Esophagus squamous epithelium (tissue), 5 donors: ENCODE measurements at regions not wholly inside any gene's neighbourhood (a gene's known extent, or its start where the extent isn't known, plus 50 kb on each side); places are given as distances from the start of the nearest gene placed in this dataset.

Source experiments
- DNase-seq: peaks from one replicate; lab custom pipeline; 2025; lab: John Stamatoyannopoulos, UW
- H3K27ac ChIP-seq, 4 donors: fragments of 200-600 bp; sonication (generic); one replicate each; pipeline ENCODE4 v1.5.1; 2016 to 2019; ENCODE audit warnings: mild to moderate bottlenecking in 1 of 4
- H3K27me3 ChIP-seq, 4 donors: fragments of 200-600 bp; sonication (generic); 1 replicate in 3 of 4; 2 replicates in 1 of 4; pipeline versions ENCODE4 v1.5.1 to v1.6.0; 2017 to 2021; ENCODE audit warnings: antibody characterized with exemption in 1 of 4
- H3K36me3 ChIP-seq, 3 donors: fragments of 200-600 bp; sonication (generic); one replicate each; pipeline ENCODE4 v1.5.1; 2016 to 2019
- H3K4me1 ChIP-seq, 3 donors: fragments of 200-600 bp; sonication (generic); one replicate each; pipeline ENCODE4 v1.5.1; 2017 to 2019
- H3K4me3 ChIP-seq, 4 donors: fragments of 200-600 bp; sonication (generic); 1 replicate in 3 of 4; 2 replicates in 1 of 4; pipeline ENCODE4 v1.5.1; 2016 to 2019; ENCODE audit warnings: mild to moderate bottlenecking in 2 of 4, moderate library complexity in 1 of 4
- H3K9me3 ChIP-seq, 3 donors: fragments of 200-600 bp; sonication (generic); one replicate each; pipeline ENCODE4 v1.5.1; 2016 to 2019
- POLR2A ChIP-seq, 4 donors: fragments of 450-650 bp; IDR thresholded peaks; one replicate each; pipeline ENCODE4 v1.6.1; 2017; ENCODE audit warnings: antibody characterized with exemption in 4 of 4, mild to moderate bottlenecking in 4 of 4, moderate library complexity in 3 of 4
- WGBS, 2 donors: methylation state at CpG; one replicate each; pipeline ENCODE4 v1.1.5; 2018; 5-methylcytosine and 5-hydroxymethylcytosine counted together
- intact Hi-C: fragments of 100-400 bp; cut with DNase I; formaldehyde crosslinking; loops from one replicate; pipeline ENCODE4 v1.15.0; 2022
- TF ChIP-seq, protein P1 (sequence below), 6 experiments: fragments of 450-650 bp in 4 of 6; fragments of 200-600 bp in 2 of 6; sonication (generic) in 2 of 6; IDR thresholded peaks; one replicate each; pipeline ENCODE4 v1.5.1; 2016 to 2019; ENCODE audit warnings: antibody characterized with exemption in 6 of 6, mild to moderate bottlenecking in 4 of 6, moderate library complexity in 4 of 6
- donor health status: DM: yes; HTN: yes; CAD: no.

DNA sequence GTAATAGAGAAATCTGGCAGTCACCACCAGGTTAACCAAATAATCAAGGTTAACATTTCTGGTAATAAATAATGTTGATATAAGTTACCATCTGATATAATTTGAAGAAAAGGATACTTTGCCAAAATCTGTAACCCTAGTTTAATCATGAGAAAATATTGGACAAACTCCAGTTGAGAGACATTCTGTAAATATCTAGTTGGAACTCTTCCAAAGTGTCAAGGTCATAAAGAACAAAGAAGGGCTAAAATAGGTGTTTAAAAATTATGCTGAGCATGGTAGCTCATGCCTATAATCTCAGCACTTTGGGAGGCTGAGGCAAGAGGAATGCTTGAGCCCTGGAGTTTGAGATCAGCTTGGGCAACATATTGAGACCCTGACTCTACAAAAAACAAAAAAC, 253.3 kb downstream of the MRPS30 start:
- Histone ChIP-seq H3K4me3 (no peak overlapping the region), H3K9me3 (no peaks in the 10 kb centered on the region), H3K27ac (no peak overlapping the region), H3K4me1 (no peaks in the 10 kb centered on the region), H3K36me3 (no peaks in the 10 kb centered on the region), H3K27me3 (no peaks in the 10 kb centered on the region)
- TF ChIP-seq POLR2A (IDR thresholded peaks at IDR 0.05), result no peak
- TF ChIP-seq, protein P1, sequence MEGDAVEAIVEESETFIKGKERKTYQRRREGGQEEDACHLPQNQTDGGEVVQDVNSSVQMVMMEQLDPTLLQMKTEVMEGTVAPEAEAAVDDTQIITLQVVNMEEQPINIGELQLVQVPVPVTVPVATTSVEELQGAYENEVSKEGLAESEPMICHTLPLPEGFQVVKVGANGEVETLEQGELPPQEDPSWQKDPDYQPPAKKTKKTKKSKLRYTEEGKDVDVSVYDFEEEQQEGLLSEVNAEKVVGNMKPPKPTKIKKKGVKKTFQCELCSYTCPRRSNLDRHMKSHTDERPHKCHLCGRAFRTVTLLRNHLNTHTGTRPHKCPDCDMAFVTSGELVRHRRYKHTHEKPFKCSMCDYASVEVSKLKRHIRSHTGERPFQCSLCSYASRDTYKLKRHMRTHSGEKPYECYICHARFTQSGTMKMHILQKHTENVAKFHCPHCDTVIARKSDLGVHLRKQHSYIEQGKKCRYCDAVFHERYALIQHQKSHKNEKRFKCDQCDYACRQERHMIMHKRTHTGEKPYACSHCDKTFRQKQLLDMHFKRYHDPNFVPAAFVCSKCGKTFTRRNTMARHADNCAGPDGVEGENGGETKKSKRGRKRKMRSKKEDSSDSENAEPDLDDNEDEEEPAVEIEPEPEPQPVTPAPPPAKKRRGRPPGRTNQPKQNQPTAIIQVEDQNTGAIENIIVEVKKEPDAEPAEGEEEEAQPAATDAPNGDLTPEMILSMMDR (IDR thresholded peaks at IDR 0.05), result no peak
- DNase-seq, result no peak
- intact Hi-C loops, result no loop called here

GRCh38 chr5:45081082-45081481, 272.3 kb downstream of the MRPS30 start:
- no peaks in the 10 kb centered on the region for H3K9me3 ChIP-seq
- no peaks in the 10 kb centered on the region for H3K36me3 ChIP-seq
- 78 to 83% methylated on average over 2 of the region's 2 CpGs for WGBS, 2 donors
- TF ChIP-seq, protein P1 (IDR thresholded peaks at IDR 0.05), result no peak
- TF ChIP-seq POLR2A (IDR thresholded peaks at IDR 0.05), result no peak
- intact Hi-C loops, result no loop called here
- H3K27me3 ChIP-seq, result no peaks in the 10 kb centered on the region
- DNase-seq, result no peak
- H3K4me1 ChIP-seq, result no peaks in the 10 kb centered on the region
- H3K27ac ChIP-seq, result no peak overlapping the region
- H3K4me3 ChIP-seq, result no peak overlapping the region

DNA sequence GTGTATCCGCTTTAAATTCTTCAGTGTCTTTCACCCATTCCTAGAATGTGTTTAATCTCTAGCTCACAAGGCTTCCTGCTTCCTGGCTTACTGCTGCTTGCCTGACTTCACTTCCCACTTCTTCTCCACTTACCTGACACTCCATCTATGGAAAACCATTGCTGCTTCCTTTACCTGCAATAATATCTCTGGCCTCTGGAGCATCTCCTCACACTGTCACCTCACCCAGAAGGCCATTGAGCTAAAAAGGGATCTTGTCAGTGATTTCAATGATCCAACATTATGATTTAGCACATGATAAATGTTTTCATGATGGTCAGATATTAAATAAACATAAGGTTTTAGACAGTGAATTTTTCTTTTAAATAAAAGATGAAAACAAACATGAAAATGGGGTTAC, 281.1 kb downstream of the MRPS30 start:
- whole genome bisulfite sequencing, 2 donors, result 67 to 88% methylated on average over 1 of the region's 1 CpG

GRCh38 chr5:45093377-45093776, 284.6 kb downstream of the MRPS30 start:
- TF ChIP-seq, protein P1 (IDR thresholded peaks at IDR 0.05), result no peak
- TF ChIP-seq POLR2A (IDR thresholded peaks at IDR 0.05), result no peak
- intact Hi-C loops, result no loop called here
- no peaks in the 10 kb centered on the region for H3K36me3 ChIP-seq
- H3K4me3 ChIP-seq, result no peak overlapping the region
- H3K9me3 ChIP-seq, result no peaks in the 10 kb centered on the region
- H3K27me3 ChIP-seq, result no peaks in the 10 kb centered on the region
- no peak overlapping the region for H3K27ac ChIP-seq
- no peak for DNase-seq
- WGBS, 2 donors, result 29 to 45% methylated on average over 1 of the region's 1 CpG
- no peaks in the 10 kb centered on the region for H3K4me1 ChIP-seq

More for the DNA sequence above, 281.1 kb downstream of the MRPS30 start:
- Histone ChIP-seq H3K4me3 (no peak overlapping the region), H3K9me3 (no peaks in the 10 kb centered on the region), H3K36me3 (no peaks in the 10 kb centered on the region), H3K27ac (no peak overlapping the region), H3K27me3 (no peaks in the 10 kb centered on the region), H3K4me1 (no peaks in the 10 kb centered on the region)
- intact Hi-C loops, result no loop called here
- TF ChIP-seq, protein P1 (IDR thresholded peaks at IDR 0.05), result no peak
- TF ChIP-seq POLR2A (IDR thresholded peaks at IDR 0.05), result no peak
- no peak for DNase-seq

DNA sequence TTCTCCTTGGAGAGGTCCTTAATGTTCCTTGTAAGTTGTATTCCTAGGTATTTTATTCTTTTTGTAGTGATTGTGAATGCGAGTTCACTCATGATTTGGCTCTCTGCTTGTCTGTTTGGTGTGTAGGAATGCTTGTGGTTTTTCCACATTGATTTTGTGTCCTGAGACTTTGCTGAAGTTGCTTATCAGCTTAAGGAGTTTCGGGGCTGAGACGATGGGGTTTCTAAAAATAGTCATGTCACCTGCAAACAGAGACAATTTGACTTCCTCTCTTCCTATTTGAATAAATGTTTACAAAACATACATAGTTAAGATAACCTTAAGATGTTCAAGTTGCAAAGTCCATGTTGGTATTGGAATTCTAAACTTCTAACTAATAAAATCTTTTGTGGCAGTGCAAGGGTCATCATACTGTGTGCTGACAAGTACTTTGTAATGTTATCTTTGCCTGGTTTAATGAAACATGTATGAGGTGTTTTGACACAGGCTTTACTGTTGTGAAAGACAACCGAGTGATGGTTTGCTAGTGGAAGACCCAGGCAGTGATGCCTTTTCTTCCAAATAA, 286.2 kb downstream of the MRPS30 start:
- TF ChIP-seq, protein P1 (IDR thresholded peaks at IDR 0.05), result no peak
- TF ChIP-seq POLR2A (IDR thresholded peaks at IDR 0.05), result no peak
- DNase-seq, result no peak
- H3K27me3 ChIP-seq, result no peaks in the 10 kb centered on the region
- WGBS, 2 donors, result 37 to 39% methylated on average over 4 of the region's 4 CpGs
- no peaks in the 10 kb centered on the region for H3K4me1 ChIP-seq
- no peaks in the 10 kb centered on the region for H3K9me3 ChIP-seq
- no peaks in the 10 kb centered on the region for H3K36me3 ChIP-seq
- intact Hi-C loops, result no loop called here
- H3K27ac ChIP-seq, result no peak overlapping the region
- no peak overlapping the region for H3K4me3 ChIP-seq
